ENCODE measurements at regions not wholly inside any gene's neighbourhood (a gene's known extent, or its start where the extent isn't known, plus 50 kb on each side); places are given as distances from the start of the nearest gene placed in this dataset.

DNA sequence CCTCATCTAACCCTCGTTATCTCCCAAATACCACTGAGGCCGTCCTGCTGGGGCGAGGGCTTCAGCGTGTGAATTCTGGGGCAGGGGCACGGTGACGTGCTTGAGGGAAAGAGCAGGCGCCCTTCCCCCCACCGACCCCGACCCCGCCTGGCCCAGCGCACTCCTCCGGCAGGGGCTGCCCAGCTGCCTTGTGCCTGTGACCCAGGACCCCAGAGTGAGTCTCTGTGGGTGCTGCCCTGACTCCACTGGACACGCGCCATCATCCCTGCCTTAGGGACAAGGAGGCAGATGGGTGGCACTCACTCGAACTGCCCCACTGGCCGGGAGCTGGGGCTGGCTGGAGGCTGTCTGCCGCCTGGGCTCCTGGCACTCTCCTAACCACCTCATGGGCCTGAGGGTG, 136.2 kb upstream of the LPCAT1 start:
- Mint-ChIP-seq H3K4me3 (ENCODE audit: unreplicated experiment) (no peak overlapping the region), H3K9me3 (ENCODE audit: unreplicated experiment) (no peaks in the 10 kb centered on the region), H3K27me3 (ENCODE audit: unreplicated experiment) (peaks cover 37% of the 10 kb centered on the region), H3K4me1 (ENCODE audit: unreplicated experiment) (no peaks in the 10 kb centered on the region), H3K27ac (ENCODE audit: unreplicated experiment) (no peak overlapping the region), H3K36me3 (ENCODE audit: unreplicated experiment) (no peaks in the 10 kb centered on the region)
- TF ChIP-seq, protein P1, sequence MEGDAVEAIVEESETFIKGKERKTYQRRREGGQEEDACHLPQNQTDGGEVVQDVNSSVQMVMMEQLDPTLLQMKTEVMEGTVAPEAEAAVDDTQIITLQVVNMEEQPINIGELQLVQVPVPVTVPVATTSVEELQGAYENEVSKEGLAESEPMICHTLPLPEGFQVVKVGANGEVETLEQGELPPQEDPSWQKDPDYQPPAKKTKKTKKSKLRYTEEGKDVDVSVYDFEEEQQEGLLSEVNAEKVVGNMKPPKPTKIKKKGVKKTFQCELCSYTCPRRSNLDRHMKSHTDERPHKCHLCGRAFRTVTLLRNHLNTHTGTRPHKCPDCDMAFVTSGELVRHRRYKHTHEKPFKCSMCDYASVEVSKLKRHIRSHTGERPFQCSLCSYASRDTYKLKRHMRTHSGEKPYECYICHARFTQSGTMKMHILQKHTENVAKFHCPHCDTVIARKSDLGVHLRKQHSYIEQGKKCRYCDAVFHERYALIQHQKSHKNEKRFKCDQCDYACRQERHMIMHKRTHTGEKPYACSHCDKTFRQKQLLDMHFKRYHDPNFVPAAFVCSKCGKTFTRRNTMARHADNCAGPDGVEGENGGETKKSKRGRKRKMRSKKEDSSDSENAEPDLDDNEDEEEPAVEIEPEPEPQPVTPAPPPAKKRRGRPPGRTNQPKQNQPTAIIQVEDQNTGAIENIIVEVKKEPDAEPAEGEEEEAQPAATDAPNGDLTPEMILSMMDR (IDR thresholded peaks at IDR 0.05): no peak
- DNase-seq (ENCODE audit: extremely low spot score, unreplicated experiment): peak; percentile 81

DNA sequence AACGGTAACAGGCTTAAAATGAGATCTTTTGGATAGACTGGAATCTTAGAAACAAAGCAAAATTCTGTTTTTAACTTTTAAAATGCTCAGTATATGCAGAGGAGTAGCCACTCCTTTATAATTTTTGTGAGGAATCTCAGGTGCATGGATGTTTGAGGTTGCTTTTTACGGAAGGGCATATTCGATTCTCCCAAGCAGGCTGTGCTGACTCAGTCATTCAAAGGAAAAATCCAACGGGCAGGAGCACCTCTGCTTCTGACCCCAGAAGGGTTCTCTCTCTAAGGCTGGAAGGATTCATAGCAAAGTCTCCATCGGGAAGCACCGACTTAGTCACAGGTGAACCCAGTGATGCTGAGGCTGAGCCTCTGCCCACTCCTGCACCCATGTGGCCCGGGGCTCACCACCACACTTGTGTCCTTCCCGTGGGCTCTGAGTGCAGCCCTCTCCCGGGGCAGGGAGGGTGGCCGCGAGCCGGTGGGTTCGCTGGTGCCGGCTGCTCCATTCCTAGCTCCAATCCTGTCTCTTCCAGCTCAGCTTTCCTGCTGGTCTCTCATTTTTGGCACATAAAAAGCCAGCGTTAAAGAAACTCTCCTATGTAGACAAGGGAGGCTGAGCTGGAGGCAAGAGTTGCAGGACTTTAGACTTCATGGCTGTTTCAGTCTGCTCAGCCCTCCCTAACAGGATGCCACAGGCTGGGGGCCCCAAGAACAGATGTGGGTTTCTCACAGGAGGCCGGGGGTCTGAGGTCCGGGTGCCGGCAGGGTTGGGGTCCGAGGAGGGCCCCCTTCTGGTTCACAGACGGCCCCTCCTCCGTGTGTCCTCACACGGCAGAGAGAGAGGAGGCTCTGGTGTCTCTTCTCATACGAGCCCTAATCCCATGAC, 135.6 kb upstream of the LPCAT1 start:
- DNase-seq (ENCODE audit: extremely low spot score, unreplicated experiment): peak; percentile 73
- TF ChIP-seq, protein P1 (IDR thresholded peaks at IDR 0.05): no peak
- no peaks in the 10 kb centered on the region for H3K36me3 Mint-ChIP-seq (ENCODE audit: unreplicated experiment)
- H3K9me3 Mint-ChIP-seq (ENCODE audit: unreplicated experiment): no peaks in the 10 kb centered on the region
- no peak overlapping the region for H3K27ac Mint-ChIP-seq (ENCODE audit: unreplicated experiment)
- H3K4me3 Mint-ChIP-seq (ENCODE audit: unreplicated experiment): no peak overlapping the region
- H3K4me1 Mint-ChIP-seq (ENCODE audit: unreplicated experiment): no peaks in the 10 kb centered on the region
- H3K27me3 Mint-ChIP-seq (ENCODE audit: unreplicated experiment): peaks cover 31% of the 10 kb centered on the region

DNA sequence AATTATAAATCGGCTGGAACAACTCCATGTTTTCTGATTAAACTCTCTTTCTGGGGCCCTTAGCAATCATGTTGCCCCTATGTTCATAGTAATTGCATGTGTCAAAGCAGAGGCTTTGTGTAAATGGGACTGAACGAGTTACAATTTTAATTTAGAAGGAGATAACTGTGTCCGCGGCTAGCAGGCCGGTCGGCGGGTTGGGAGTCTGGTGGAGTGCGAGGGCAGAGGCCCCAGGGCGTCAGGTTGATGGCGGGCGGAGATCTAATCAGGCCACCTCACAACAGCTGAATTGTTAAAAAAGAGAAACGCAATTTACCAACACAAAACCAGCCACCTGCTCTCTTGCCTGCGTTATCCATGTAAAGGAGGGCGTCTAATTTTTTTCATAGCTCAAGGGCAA, 134.9 kb upstream of the LPCAT1 start:
- TF ChIP-seq, protein P1 (IDR thresholded peaks at IDR 0.05): no peak
- H3K27ac Mint-ChIP-seq (ENCODE audit: unreplicated experiment): no peak overlapping the region
- H3K4me1 Mint-ChIP-seq (ENCODE audit: unreplicated experiment): no peaks in the 10 kb centered on the region
- H3K36me3 Mint-ChIP-seq (ENCODE audit: unreplicated experiment): no peaks in the 10 kb centered on the region
- DNase-seq (ENCODE audit: extremely low spot score, unreplicated experiment): peak; percentile 77
- H3K27me3 Mint-ChIP-seq (ENCODE audit: unreplicated experiment): peaks cover 31% of the 10 kb centered on the region
- H3K9me3 Mint-ChIP-seq (ENCODE audit: unreplicated experiment): no peaks in the 10 kb centered on the region
- no peak overlapping the region for H3K4me3 Mint-ChIP-seq (ENCODE audit: unreplicated experiment)

- DNase-seq (ENCODE audit: extremely low spot score, unreplicated experiment): peak; percentile 78
- H3K9me3 Mint-ChIP-seq (ENCODE audit: unreplicated experiment): no peaks in the 10 kb centered on the region
- no peaks in the 10 kb centered on the region for H3K4me1 Mint-ChIP-seq (ENCODE audit: unreplicated experiment)
- TF ChIP-seq, protein P1 (IDR thresholded peaks at IDR 0.05): no peak
- H3K36me3 Mint-ChIP-seq (ENCODE audit: unreplicated experiment): no peaks in the 10 kb centered on the region
- no peak overlapping the region for H3K4me3 Mint-ChIP-seq (ENCODE audit: unreplicated experiment)
- H3K27me3 Mint-ChIP-seq (ENCODE audit: unreplicated experiment): peaks cover 29% of the 10 kb centered on the region
- H3K27ac Mint-ChIP-seq (ENCODE audit: unreplicated experiment): no peak overlapping the region
These were observed 133.5 kb upstream of the LPCAT1 start for GRCh38 chr5:1657161-1657741.

- Mint-ChIP-seq H3K27ac (ENCODE audit: unreplicated experiment) (no peak overlapping the region), H3K9me3 (ENCODE audit: unreplicated experiment) (no peaks in the 10 kb centered on the region), H3K4me3 (ENCODE audit: unreplicated experiment) (no peak overlapping the region), H3K27me3 (ENCODE audit: unreplicated experiment) (peaks cover 31% of the 10 kb centered on the region), H3K4me1 (ENCODE audit: unreplicated experiment) (no peaks in the 10 kb centered on the region), H3K36me3 (ENCODE audit: unreplicated experiment) (no peaks in the 10 kb centered on the region)
- DNase-seq (ENCODE audit: extremely low spot score, unreplicated experiment): peak; percentile 81
- TF ChIP-seq, protein P1 (IDR thresholded peaks at IDR 0.05): no peak
These were observed 132.7 kb upstream of the LPCAT1 start for GRCh38 chr5:1656271-1656975.
